GM12865 (cell line): ENCODE measurements at regions not wholly inside any gene's neighbourhood (a gene's known extent, or its start where the extent isn't known, plus 50 kb on each side); places are given as distances from the start of the nearest gene placed in this dataset.

Experiments used
- DNase-seq: peaks from one replicate; pipeline ENCODE4 v3.0.0; 2010; ENCODE audit warnings: low read depth
- H3K4me3 ChIP-seq: 2 replicates; pipeline ENCODE4 v1.5.1; 2011; ENCODE audit warnings: mild to moderate bottlenecking, low read depth, low read length, control low read depth
- TF ChIP-seq, protein P1 (sequence below): IDR thresholded peaks from 2 replicates; pipeline ENCODE4 v1.5.1; 2011; ENCODE audit warnings: low read length, control low read depth, low read depth, inconsistent platforms; ENCODE audit not compliant: insufficient read depth; ENCODE audit errors: missing control alignments

DNA sequence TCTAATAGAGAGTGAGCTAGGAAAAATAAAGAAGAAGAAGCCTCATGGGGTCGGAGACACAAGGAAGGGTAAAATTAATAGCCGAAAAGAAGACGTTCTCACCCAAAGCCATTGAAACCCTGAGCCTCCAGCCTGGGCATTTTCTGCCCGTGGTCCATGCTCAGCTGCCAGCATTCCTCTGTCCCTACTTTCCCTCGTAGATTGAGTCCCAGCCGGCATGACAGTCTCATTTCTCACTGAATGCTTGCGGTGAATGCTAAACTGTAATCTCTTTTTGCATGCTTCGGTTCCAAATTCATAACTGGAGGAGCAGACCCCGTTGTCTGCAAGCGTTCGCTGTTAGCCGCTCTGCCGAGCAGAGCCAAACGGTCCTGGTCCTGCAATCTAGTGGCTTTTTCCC, 54.0 kb upstream of the COX10 start:
- TF ChIP-seq, protein P1, sequence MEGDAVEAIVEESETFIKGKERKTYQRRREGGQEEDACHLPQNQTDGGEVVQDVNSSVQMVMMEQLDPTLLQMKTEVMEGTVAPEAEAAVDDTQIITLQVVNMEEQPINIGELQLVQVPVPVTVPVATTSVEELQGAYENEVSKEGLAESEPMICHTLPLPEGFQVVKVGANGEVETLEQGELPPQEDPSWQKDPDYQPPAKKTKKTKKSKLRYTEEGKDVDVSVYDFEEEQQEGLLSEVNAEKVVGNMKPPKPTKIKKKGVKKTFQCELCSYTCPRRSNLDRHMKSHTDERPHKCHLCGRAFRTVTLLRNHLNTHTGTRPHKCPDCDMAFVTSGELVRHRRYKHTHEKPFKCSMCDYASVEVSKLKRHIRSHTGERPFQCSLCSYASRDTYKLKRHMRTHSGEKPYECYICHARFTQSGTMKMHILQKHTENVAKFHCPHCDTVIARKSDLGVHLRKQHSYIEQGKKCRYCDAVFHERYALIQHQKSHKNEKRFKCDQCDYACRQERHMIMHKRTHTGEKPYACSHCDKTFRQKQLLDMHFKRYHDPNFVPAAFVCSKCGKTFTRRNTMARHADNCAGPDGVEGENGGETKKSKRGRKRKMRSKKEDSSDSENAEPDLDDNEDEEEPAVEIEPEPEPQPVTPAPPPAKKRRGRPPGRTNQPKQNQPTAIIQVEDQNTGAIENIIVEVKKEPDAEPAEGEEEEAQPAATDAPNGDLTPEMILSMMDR: no peak
- DNase-seq: no peak
- H3K4me3 ChIP-seq: no peak overlapping the region

DNA sequence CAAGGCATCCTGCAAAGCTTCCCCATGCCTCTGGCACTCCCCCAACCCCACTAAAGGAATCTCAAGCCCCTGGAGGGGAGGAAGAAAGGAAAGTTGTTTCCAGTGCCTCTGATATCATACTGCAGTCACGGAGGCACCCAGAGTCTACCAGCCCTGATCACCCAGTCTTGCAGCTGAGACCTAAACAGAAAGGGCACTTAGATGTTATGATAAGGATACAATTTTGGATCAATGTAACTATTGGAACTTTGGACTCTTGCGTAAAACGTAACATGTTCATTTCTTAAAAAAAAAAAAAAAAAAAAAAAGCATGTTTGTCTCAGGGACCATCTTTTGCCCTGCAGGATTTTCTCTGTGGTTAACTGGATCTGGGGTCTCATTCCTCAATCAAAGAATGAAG, 52.4 kb upstream of the COX10 start:
- DNase-seq: no peak
- TF ChIP-seq, protein P1: no peak
- H3K4me3 ChIP-seq: no peak overlapping the region

DNA sequence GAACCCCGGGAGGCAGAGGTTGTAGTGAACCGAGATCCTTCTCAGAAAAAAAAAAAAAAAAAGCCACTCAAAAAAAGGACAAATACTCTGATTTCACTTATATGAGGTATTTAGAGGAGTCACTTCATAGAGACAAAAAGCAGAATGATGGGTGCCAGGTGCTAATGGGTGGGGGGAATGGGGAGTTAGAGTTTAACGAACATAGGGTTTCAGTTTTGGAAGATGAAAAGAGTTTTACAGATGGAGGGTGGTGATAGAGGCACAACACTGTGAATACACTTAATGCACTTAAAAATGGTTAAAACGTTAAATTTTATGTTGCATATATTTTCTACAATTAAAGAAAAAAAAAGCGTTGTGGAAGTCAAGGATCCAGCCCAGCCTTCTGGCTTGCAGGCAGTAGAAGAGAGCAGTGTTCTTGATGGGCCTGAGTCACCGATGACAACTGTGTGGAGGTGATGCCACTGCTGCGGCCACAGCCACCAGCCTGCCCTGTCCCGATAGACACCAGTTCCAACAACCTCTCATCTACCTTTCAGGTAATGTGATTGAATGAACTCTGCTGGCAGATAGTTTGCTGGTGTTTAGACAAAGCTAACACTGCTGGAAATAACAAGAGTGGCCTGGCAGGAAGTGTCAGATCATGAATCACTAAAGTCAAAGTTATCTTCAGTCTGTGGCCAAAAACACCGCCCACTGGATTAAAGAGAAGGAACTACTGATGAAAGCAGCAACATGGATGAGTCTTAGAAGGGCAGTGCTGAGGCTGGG, 49.9 kb upstream of the COX10 start:
- TF ChIP-seq, protein P1: no peak
- no peak for DNase-seq
- H3K4me3 ChIP-seq: no peak overlapping the region
